Gastrocnemius medialis (tissue), 4 donors: ENCODE measurements at regions not wholly inside any gene's neighbourhood (a gene's known extent, or its start where the extent isn't known, plus 50 kb on each side); places are given as distances from the start of the nearest gene placed in this dataset.

ENCODE experiments used
- CTCF ChIP-seq, 5 experiments: fragments of 450-650 bp in 3 of 5; fragments of 200-600 bp in 2 of 5; sonication (generic) in 2 of 5; IDR thresholded peaks in 4 of 5; conservative IDR thresholded peaks in 1 of 5; 1 replicate in 4 of 5; 2 replicates in 1 of 5; pipeline ENCODE4 v1.5.1; 2016 to 2019; ENCODE audit warnings: antibody characterized with exemption in 5 of 5, mild to moderate bottlenecking in 3 of 5, moderate library complexity in 3 of 5
- POLR2A ChIP-seq, 2 donors: fragments of 450-650 bp; IDR thresholded peaks; one replicate each; pipeline ENCODE4 v1.6.1; 2017; ENCODE audit warnings: antibody characterized with exemption in 2 of 2, mild to moderate bottlenecking in 2 of 2, moderate library complexity in 2 of 2

GRCh38 chr1:244205906-244206305 is 154.8 kb downstream of the ZBTB18 start:
- TF ChIP-seq CTCF (IDR thresholded peaks at IDR 0.05 in 4 of 5, conservative IDR thresholded peaks at IDR 0.05 in 1 of 5) (no peak), POLR2A (IDR thresholded peaks at IDR 0.05) (no peak)
